CD4-positive, alpha-beta T cell treated with Interleukin-2 at 100 ng/mL for 4 hours (primary cell): ENCODE measurements at regions not wholly inside any gene's neighbourhood (a gene's known extent, or its start where the extent isn't known, plus 50 kb on each side); places are given as distances from the start of the nearest gene placed in this dataset.

Source experiments
- DNase-seq: peaks from one replicate; pipeline ENCODE4 v3.0.0-alpha.2; 2020; ENCODE audit warnings: low spot score

- DNase-seq: no peak
Measured at GRCh38 chr2:8543060-8543382, 138.8 kb upstream of the ID2 start.

DNA sequence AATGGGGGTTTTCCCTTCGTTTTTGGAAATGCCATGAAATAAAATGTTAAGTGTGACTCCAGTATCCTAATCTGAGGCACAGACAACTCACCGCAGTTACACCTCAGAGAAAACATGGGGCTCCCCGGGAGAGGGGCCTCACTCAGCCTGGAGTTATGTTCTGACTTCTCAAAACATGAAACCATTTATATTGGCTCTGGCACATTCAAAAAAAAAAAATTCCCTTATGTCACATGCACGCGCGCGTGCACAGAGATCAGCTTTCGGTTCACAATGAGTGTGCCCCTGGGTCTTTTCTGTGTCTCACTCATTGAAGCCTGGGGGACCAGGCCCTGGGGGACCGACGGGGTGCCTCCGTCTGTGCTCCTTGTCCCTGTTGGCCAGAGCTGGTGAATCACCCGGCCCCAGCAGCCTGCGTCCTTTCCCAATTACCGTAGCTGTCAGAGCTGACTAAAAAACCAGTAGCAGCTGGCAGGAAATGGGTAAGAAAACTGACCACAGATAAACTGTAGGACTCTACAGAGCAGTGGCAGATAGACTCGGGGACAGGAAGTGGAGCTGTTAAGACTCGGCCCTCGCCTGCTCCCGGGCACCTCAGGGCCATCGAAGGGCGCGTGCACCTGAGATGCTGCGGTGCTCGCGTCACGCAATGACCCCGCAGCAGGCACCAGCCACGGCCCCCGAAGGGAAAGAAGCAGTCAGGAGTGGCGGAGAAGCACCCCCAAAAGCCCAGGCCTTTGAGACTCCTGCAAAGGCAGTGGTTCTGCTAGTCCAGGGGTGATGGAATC, 138.3 kb upstream of the ID2 start:
- DNase-seq: peak; percentile 64

GRCh38 chr2:8544171-8544785, 137.6 kb upstream of the ID2 start:
- no peak for DNase-seq

GRCh38 chr2:8544786-8545694, 136.8 kb upstream of the ID2 start:
- peak; percentile 93 for DNase-seq

DNA sequence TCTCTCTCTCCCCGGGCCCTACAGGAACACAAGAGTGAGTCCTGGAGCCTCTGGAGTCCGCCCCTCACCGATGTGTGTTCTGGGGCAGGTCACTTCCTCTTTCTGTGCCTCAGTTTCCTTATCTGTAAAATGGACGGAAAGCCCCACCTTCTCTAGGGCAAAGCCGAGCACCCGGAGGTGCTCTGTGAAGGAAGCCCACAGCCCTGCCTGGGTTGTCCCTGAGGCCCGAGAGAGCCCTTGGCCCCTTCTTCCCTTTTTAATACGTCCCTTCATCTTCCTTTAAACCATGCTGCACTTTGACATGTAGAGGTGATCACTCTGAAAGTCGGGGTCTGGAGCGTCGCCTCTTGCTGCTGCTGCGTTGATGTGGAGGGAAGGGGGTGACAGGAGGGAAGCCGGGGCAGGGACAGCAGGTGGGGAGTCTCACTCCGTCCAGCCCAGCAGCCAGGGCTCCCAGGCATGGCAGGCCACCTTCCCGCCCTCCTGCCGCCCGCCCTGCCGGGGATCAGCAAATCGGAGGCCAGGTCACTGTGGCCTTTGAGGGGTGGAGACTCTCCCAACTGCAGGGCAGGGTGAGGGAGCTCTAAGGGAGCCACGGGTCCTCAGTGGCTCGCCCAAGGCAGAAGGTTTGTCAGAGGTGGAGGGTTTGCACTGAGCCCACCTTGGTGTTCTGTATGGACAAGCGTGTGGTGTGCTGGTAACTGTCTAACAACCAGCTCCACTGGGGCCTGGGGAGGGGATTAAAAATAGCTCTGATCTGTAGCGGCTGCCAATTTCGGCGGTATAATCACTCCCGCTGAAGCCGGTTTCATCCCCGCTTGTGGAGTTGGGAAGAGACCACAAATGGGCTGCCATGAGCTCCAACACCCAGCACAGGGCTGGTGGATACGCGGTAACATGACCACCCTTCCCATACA, 135.9 kb upstream of the ID2 start:
- DNase-seq: no peak

GRCh38 chr2:8546612-8547283, 135.1 kb upstream of the ID2 start:
- DNase-seq: no peak

- no peak for DNase-seq
Measured at GRCh38 chr2:8547284-8548064, 134.4 kb upstream of the ID2 start.

DNA sequence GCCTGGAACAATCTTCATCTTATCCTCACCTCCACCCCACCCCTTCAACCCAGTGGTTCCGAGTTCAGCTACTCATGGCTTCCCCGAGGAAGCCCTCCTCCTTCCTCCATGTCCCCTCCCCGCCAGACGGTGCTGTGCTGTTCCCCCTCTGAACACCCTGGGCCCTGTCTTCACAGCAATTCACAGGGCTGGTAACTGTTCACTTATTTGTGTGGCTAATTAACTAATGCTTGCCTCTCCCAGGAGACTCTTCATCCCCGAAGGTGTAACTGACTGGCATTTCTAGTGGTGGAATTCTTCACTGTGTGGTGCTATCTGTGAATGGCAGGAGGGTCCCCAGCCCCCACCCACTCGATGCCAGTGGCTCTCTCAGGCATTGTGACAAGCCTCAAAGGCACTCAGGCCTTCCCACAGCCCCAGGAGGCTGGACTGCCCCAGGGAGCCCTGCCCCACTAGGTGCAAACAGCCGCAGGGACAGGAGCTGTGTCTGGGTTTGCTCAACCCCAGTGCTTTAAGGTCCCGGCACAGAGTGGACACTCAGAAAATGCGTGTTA, 133.7 kb upstream of the ID2 start:
- DNase-seq: no peak

- no peak for DNase-seq
Measured at GRCh38 chr2:8548619-8549150, 133.2 kb upstream of the ID2 start.

DNA sequence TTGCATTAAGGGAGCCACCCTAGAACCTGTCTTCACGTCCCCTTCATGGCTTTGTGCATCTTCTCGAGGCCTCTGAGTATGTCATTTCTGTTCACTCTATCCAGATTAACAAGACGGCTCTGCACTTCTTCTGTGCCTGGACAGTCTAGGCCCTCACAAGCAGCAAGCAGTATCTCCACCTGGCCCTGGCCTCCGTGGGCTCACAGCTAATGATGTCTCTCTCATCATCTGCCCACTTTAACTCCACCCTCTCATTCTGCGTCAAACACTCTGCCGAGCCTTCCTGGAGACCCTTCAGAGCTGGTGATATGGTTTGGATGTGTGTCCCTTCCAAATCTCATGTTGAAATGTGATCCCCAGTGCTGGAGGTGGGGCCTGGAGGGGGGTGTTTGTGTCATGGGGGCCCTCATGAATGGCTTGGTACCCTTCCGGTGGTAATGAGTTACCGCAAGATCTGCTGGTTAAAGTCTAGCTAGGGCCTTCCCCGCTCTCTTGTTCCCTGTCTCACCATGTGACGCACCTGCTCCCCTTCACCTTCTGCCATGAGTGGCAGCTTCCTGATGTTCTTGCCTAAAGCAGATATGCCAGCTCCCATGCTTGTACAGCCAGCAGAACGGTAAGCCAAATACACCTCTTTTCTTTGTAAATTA, 132.5 kb upstream of the ID2 start:
- DNase-seq: no peak

DNA sequence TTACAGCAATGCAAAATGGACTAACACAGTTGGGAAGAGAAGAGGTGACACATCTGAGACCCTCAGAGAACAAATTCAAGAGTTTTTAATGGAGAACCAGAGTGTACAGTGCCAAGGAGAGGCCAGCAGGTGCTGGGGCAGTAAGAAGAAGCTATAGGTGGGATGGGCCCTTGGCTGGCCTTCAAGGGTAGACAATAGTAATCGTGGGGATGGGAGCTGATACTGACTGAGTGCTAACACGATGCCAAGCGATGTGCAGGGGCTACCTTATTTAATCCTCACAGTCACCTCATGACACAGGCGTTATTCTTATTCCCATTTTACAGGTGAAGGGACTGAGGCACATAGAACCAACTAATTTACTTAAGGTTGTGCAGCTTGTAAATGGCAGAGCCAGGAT, 131.9 kb upstream of the ID2 start:
- no peak for DNase-seq

- no peak for DNase-seq
Measured at GRCh38 chr2:8550481-8550880, 131.4 kb upstream of the ID2 start.

GRCh38 chr2:8550937-8551621, 130.8 kb upstream of the ID2 start:
- no peak for DNase-seq

GRCh38 chr2:8551622-8552074, 130.2 kb upstream of the ID2 start:
- peak; percentile 33 for DNase-seq

GRCh38 chr2:8552293-8552801, 129.5 kb upstream of the ID2 start:
- no peak for DNase-seq

GRCh38 chr2:8553643-8554042, 128.2 kb upstream of the ID2 start:
- DNase-seq: no peak

DNA sequence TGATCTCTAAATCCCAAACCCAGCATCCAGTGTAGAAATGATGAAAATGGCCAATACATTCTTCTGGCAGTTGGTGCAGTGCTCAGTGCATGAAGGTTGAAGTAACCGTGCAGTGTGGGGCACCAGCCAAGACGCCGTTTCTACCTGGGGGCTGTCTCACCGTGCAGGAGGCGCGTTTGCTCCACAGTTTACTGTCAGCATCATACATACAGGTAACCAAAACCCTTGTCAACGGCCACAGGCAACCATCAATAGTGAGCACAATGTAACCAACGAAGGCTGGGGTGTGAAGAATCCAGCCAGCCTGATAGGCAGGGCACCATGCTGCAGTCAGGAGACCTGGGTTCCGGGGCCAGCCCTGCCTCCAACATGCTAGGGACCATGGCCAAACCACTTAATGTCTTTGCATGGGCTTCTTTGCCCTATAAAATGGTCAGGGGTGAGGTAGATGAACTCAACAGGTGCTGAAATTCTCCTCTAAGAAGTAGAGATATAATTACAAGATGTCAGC, 127.5 kb upstream of the ID2 start:
- no peak for DNase-seq

GRCh38 chr2:8555543-8555942, 126.3 kb upstream of the ID2 start:
- no peak for DNase-seq
